ENCODE measurements at regions not wholly inside any gene's neighbourhood (a gene's known extent, or its start where the extent isn't known, plus 50 kb on each side); places are given as distances from the start of the nearest gene placed in this dataset.

DNA sequence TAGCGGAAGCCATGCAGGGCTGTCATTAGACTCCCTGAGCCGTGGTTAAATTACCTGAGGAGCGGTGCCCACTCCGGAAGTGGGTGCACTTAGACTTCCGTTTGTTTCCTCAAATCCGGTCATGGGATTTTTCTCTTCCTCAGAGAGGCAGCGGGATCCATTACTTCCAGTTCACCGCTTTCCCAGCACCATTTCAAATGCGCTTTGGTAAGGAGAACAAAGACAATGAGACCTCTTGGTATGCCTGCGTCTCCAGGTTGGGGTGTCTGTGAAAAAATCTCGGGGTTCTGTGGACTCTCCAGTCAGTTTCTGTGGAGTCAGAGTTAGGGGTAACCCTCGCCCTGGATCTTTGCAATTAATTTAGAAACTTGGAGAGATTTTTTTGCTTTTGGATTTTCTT lies 132.3 kb upstream of the PTPRG start:
- TF ChIP-seq, protein P1, sequence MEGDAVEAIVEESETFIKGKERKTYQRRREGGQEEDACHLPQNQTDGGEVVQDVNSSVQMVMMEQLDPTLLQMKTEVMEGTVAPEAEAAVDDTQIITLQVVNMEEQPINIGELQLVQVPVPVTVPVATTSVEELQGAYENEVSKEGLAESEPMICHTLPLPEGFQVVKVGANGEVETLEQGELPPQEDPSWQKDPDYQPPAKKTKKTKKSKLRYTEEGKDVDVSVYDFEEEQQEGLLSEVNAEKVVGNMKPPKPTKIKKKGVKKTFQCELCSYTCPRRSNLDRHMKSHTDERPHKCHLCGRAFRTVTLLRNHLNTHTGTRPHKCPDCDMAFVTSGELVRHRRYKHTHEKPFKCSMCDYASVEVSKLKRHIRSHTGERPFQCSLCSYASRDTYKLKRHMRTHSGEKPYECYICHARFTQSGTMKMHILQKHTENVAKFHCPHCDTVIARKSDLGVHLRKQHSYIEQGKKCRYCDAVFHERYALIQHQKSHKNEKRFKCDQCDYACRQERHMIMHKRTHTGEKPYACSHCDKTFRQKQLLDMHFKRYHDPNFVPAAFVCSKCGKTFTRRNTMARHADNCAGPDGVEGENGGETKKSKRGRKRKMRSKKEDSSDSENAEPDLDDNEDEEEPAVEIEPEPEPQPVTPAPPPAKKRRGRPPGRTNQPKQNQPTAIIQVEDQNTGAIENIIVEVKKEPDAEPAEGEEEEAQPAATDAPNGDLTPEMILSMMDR (IDR thresholded peaks at IDR 0.05), result no peak
- no peak for TF ChIP-seq EZH2phosphoT487 (IDR thresholded peaks at IDR 0.05)
